ENCODE measurements at regions not wholly inside any gene's neighbourhood (a gene's known extent, or its start where the extent isn't known, plus 50 kb on each side); places are given as distances from the start of the nearest gene placed in this dataset.

DNA sequence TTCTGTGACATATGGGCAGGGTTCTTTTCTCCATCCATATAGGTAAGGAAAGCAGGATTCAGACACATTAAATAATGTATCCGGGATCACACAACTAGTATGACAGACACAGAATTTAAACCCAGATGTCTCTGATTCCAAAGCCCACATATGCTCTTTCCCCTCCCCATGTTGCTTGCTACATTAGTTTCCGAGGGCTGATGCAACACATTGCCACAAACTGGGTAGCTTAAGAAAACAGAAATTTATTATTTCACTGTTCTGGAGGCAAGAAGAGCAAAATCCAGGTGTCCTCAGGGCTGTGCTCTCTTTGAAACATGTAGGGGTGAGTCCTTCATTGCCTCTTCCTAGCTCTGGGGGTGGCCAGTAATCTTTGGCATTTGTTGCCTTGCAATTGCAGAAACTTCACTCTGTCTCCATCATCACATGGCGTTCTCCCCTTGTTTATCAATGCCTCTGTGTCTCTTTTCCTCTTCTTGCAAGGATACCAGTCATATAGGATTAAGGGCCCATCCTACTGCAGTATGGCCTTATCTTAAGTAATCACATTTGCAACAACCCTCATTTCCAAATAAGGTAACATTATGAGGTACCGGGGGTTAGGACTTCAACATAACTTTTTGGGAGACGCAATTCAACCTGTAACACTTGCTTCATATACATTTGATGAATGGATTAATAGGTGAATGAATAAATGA lies 83.0 kb upstream of the CCND2 start:
- Histone ChIP-seq H2AFZ (ENCODE audit: low read depth, low read length, poor library complexity, severe bottlenecking) (no peak overlapping the region), H3K9ac (ENCODE audit: low read length) (no peak overlapping the region), H3K9me3 (ENCODE audit: control insufficient read depth in 1 of 2, insufficient read depth in 1 of 2, low read depth in 1 of 2, low read length in 2 of 2) (no peaks in the 10 kb centered on the region), H4K20me1 (ENCODE audit: insufficient read depth) (no peaks in the 10 kb centered on the region), H3K4me1 (ENCODE audit: control insufficient read depth in 1 of 2, insufficient read depth in 2 of 2, low read length in 2 of 2) (no peaks in the 10 kb centered on the region), H3K4me2 (ENCODE audit: low read length) (no peak overlapping the region), H3K36me3 (ENCODE audit: control insufficient read depth in 1 of 2, insufficient read depth in 2 of 2, low read length in 2 of 2) (no peaks in the 10 kb centered on the region), H3K4me3 (replicated peaks in 1 of 2; ENCODE audit: low read depth in 1 of 2, low read length in 2 of 2) (no peak overlapping the region), H3K9me2 (ENCODE audit: insufficient read depth) (no peaks in the 10 kb centered on the region), H3K27me3 (ENCODE audit: insufficient read depth, low read length) (peaks cover 44% of the 10 kb centered on the region), H3K27ac (ENCODE audit: low read depth, low read length) (no peak overlapping the region), H3K79me2 (ENCODE audit: insufficient read depth, low read length) (no peaks in the 10 kb centered on the region)
- ChIA-PET RAD21 (ENCODE audit: low non-redundant PET in 1 of 2, low total read pairs in 2 of 2, uncharacterized antibody in 2 of 2, unreplicated experiment in 2 of 2) (no interaction called here), CTCF (no interaction called here), POLR2A (no interaction called here)
- intact Hi-C loops (cut with micrococcal nuclease) = no loop called here
- BruUV-seq (replicated peaks) = no TSS peak
- DNase-seq (ENCODE audit: low read depth, low spot score) (no peak), ATAC-seq (no peak)
- TF ChIP-seq EGR1 (IDR thresholded peaks at IDR 0.05; ENCODE audit: low read depth) (no peak), EZH2 (IDR thresholded peaks at IDR 0.05) (no peak)

- CTCF ChIA-PET = no interaction called here
- ATAC-seq (no peak), DNase-seq (ENCODE audit: low read depth, low spot score) (no peak)
- TF ChIP-seq ZNF274 (IDR thresholded peaks at IDR 0.05; ENCODE audit: low read depth, low read length) (no peak), POLR2A (IDR thresholded peaks at IDR 0.05; ENCODE audit: borderline replicate concordance, extremely low read depth, insufficient read depth, insufficient read length) (no peak), CBX3 (IDR thresholded peaks at IDR 0.05; ENCODE audit: low read depth) (no peak), ZFX (IDR thresholded peaks at IDR 0.05) (no peak), TCF7L2 (IDR thresholded peaks at IDR 0.05; ENCODE audit: borderline replicate concordance, extremely low read depth, insufficient read depth, insufficient read length) (no peak), EZH2phosphoT487 (IDR thresholded peaks at IDR 0.05; ENCODE audit: borderline replicate concordance) (no peak)
- TF ChIP-seq, protein P1, sequence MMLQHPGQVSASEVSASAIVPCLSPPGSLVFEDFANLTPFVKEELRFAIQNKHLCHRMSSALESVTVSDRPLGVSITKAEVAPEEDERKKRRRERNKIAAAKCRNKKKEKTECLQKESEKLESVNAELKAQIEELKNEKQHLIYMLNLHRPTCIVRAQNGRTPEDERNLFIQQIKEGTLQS (IDR thresholded peaks at IDR 0.05) = no peak
- POLR2A ChIA-PET = no interaction called here
- Histone ChIP-seq H3K79me2 (ENCODE audit: insufficient read depth, low read length) (no peaks in the 10 kb centered on the region), H3K9me2 (ENCODE audit: insufficient read depth) (no peaks in the 10 kb centered on the region), H3K9ac (ENCODE audit: low read length) (no peak overlapping the region), H3K36me3 (ENCODE audit: control insufficient read depth in 1 of 2, insufficient read depth in 2 of 2, low read length in 2 of 2) (no peaks in the 10 kb centered on the region), H4K20me1 (ENCODE audit: insufficient read depth) (no peaks in the 10 kb centered on the region), H3K27ac (ENCODE audit: low read depth, low read length) (no peak overlapping the region), H3K4me3 (replicated peaks in 1 of 2; ENCODE audit: low read depth in 1 of 2, low read length in 2 of 2) (no peak overlapping the region), H3K4me1 (ENCODE audit: control insufficient read depth in 1 of 2, insufficient read depth in 2 of 2, low read length in 2 of 2) (no peaks in the 10 kb centered on the region), H3K9me3 (ENCODE audit: control insufficient read depth in 1 of 2, insufficient read depth in 1 of 2, low read depth in 1 of 2, low read length in 2 of 2) (no peaks in the 10 kb centered on the region), H2AFZ (ENCODE audit: low read depth, low read length, poor library complexity, severe bottlenecking) (no peak overlapping the region), H3K4me2 (ENCODE audit: low read length) (no peak overlapping the region), H3K27me3 (ENCODE audit: insufficient read depth, low read length) (peaks cover 48% of the 10 kb centered on the region)
- intact Hi-C loops (cut with micrococcal nuclease) = no loop called here
- no TSS peak for BruUV-seq (replicated peaks)
- RAD21 ChIA-PET (ENCODE audit: low non-redundant PET in 1 of 2, low total read pairs in 2 of 2, uncharacterized antibody in 2 of 2, unreplicated experiment in 2 of 2) = no interaction called here
Observed at GRCh38 chr12:4189721-4190120, 83.8 kb upstream of the CCND2 start.

All from HCT116 (cell line).